Endometrium (tissue), 2 donors: ENCODE measurements at regions not wholly inside any gene's neighbourhood (a gene's known extent, or its start where the extent isn't known, plus 50 kb on each side); places are given as distances from the start of the nearest gene placed in this dataset.

Experiments
- FAIRE-seq: peaks from 2 replicates; lab custom pipeline; 2012; peaks lifted over from hg19 to GRCh38; lab: Jason Lieb, UNC
- donor health status: control.
- donor health status: control.

GRCh38 chr4:24104158-24104565 lies 214.3 kb upstream of the PPARGC1A start:
- FAIRE-seq, result no peak

GRCh38 chr4:24103434-24104157 lies 213.7 kb upstream of the PPARGC1A start:
- peak; percentile 43 for FAIRE-seq

- FAIRE-seq, result no peak
Observed at GRCh38 chr4:24102621-24103020, 212.8 kb upstream of the PPARGC1A start.

GRCh38 chr4:24096603-24097002 lies 206.8 kb upstream of the PPARGC1A start:
- FAIRE-seq, result no peak

DNA sequence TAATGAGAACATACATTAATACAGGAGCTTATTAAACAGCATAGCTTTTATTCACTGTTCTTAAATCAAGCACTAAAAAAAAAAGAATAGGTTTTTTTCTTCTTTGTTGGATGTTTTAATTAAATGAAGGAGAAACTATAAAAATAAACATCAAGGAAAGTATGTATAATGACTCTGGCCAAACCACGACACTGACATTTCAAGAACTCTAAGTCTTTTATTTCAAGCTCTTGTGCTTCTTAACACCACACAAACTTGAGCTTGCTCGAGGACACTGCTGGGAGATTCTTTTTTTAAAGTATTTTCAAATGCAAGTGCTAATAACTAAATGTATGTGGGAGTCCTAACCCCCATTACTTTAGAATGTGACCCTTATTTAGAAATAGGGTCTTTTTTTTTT lies 204.9 kb upstream of the PPARGC1A start:
- no peak for FAIRE-seq

- no peak for FAIRE-seq
Observed at GRCh38 chr4:24093446-24093845, 203.6 kb upstream of the PPARGC1A start.

- FAIRE-seq, result no peak
Observed at GRCh38 chr4:24091639-24092233, 201.9 kb upstream of the PPARGC1A start.

GRCh38 chr4:24089851-24090534 lies 200.1 kb upstream of the PPARGC1A start:
- FAIRE-seq, result no peak

DNA sequence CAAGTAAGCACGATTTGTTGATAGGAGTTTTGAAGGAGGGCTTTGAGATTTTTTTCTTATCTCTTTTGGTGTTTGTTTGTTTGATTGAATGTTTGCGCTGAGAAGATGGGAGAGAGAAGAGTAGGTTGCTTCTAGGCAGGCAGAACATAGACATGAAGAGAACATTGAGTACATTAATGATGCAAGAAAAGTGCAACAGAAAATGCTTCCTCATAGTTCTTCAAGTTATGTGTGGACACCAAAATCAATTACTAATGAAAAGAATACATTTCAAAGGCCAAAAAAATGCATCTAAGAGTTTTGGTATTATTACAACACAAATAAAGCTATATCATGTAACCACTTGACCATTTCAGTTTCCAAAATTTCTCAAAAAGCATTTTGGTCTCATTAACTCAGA lies 191.0 kb upstream of the PPARGC1A start:
- FAIRE-seq, result no peak

- FAIRE-seq, result no peak
Observed at GRCh38 chr4:24078347-24078962, 188.6 kb upstream of the PPARGC1A start.

GRCh38 chr4:24076811-24077210 lies 187.0 kb upstream of the PPARGC1A start:
- no peak for FAIRE-seq

DNA sequence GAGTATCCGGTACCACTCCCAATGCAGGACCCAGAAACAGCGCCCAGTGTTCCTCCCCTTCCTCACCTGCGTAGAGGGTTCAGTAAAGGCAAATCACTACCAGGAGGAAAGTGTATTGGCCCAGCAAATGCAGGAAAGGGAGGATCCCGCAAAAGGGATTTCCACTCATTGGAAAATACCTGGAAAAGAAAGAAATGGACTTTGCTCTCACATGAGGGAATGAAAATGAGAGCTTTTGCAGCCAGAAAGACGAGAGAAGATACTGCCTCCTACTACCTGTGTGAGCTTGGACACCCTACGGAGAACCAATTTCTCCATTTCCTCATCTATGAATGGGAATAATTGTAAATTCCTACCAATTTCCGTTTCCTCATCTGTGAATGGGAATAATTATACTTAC lies 184.1 kb upstream of the PPARGC1A start:
- FAIRE-seq, result no peak

DNA sequence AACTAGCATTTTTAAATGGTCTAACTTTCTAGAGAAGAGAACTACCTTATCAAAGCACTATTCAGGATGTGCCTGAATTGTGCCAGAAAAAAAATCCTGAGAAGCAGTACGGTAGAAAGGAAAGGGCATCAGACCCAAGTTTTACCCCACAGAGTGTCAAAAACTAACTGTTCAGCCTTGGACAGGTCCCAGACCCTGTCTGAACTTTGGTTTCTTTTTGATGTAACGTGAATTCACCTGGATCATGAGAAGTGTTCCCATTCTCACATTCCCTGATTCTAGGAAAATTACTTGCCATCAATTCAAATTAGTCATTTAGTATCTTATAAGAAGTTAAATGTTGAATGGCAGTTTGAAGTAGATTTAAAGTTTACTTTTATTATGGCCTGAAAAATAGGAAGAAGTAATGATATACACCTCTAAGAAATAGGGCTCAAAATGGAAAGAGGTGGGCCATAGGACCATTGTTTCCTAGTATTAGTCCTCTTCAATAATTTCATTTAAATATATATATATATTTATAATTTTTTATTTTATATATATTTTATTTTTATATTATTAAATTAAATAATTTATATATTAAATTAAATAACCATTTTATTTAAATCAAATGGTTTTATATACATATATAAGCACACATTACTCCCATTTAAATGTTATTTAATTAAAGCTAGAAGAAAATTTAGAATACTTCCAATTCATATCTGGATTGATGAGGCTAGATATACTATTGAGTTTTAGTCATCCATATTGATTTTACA lies 181.9 kb upstream of the PPARGC1A start:
- FAIRE-seq, result no peak

DNA sequence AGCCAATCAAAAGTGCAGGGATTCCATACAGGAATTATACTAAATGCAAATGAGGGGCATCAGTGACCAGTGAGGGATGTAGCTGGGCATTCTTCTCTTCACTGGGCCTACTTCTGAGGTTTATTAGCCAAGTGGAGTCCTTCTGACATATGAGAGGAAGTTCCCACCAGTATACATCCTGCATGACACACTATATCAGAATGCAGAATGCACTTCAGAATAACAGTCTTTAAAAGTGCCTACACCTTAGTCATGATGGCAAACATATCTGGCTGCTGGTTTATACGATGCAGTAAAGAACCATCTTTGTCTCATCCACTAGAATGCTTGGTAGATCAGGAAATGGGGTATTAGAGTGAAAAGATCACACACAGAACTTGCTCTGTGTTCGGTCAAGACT lies 180.3 kb upstream of the PPARGC1A start:
- FAIRE-seq, result no peak

DNA sequence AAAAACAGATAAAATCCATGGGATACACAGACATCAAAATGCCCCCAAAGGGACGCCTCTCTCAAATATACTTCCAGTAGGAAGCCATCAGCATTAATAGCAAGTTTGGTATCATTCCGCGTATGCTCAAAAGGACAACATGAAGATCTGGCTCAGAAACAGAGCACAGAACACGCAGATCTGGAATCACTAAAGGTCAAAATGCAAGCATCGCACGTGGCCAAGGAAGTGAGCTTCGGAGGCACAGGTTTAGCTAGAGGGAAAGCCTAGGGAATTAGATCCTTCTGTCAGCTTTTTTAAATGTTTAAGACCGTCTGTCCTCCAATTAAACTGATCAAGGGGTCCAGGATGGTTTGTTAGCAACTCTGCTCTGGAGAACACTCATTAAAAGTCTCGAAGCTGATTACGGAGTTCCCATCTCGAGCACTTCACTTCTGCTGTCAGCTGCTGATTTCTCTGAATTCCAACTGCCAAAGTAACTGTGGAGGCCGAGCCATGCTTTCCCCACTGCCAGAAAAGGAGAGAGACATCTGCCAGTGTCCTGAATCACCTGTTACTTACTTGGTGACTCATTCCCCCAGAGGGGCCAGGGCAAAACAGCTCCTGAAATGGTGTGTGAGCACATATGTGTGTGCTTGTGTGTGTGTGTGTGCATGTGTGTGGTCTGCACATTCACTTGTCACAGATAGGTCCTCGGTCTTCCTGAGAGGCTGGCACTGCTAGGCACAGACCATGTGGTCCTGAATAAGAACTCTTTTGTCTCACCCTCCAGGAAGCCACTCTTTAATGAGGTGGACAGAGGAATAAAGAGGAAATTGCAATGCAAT lies 177.7 kb upstream of the PPARGC1A start:
- no peak for FAIRE-seq

DNA sequence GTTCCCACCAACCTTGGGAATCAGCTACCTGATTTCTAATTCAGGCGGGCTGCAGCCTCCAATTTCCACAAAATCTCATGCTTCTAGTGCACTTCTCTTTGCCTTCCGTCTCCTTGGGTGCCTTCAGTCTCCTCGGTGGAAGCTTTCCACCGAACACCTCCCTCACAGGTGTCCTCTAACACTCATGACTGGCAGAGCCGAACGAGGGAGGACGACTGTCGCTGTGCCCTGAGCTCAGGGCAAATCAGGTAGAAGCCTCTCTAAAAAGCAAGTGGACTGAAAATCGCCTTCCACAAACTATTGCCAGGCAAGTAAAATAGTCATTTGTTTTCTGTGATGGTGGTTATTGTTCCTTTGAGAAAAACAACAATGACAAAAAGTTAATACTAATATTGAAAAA lies 176.1 kb upstream of the PPARGC1A start:
- FAIRE-seq, result no peak

- FAIRE-seq, result no peak
Observed at GRCh38 chr4:24063731-24064130, 173.9 kb upstream of the PPARGC1A start.

GRCh38 chr4:24060932-24061331 lies 171.1 kb upstream of the PPARGC1A start:
- no peak for FAIRE-seq

DNA sequence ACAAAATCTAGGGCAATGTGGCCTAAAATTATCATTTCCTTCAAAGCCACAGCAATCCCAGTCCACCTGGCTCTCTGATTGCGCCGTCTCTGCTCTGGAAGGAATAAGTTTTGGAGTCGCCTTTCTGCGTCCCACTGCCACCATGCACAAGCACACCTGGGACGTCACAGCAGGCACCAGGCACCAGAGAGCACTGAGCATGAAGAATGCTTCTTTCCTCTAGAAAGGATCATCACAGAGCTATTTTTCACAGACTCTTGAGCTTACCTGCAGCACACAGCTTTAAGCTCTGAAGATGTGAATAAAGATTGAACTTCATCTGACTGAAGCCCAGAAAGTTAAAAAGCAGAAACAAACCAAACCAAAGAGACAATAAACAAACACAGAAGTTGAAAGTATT lies 170.0 kb upstream of the PPARGC1A start:
- FAIRE-seq, result no peak

- no peak for FAIRE-seq
Observed at GRCh38 chr4:24057915-24058559, 168.2 kb upstream of the PPARGC1A start.

- FAIRE-seq, result no peak
Observed at GRCh38 chr4:24056289-24056688, 166.4 kb upstream of the PPARGC1A start.
